Cardiac septum (tissue), 1 donor: ENCODE measurements at regions not wholly inside any gene's neighbourhood (a gene's known extent, or its start where the extent isn't known, plus 50 kb on each side); places are given as distances from the start of the nearest gene placed in this dataset.

Experiments used
- DNase-seq: peaks from one replicate; pipeline ENCODE4 v3.0.0-alpha.2; 2020; ENCODE audit warnings: low spot score
- intact Hi-C: fragments of 100-400 bp; cut with DNase I; formaldehyde crosslinking; loops from one replicate; pipeline ENCODE4 v1.14.0; 2022
- donor health status: DM: no; HTN: no; CAD: no.

DNA sequence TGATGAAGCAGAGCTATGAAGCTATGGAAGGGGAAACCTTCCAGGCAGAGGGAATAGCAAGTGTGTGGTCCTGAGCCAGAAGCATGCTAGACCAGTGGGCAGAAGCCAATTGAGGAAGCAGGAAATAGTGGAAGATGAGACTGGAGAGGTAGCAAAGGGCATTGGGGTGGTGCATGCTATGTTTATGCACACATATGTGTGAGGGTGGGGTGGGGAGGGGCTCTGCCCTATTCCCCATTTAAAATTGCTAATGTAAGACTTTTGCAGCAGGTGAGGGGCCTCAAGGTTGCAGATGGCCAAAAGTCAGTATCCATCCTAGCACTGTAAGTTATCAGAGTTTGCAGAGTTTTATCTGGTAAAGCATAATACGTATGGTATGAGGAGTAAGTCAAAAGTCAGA, 626.6 kb upstream of the KIRREL3 start:
- no peak for DNase-seq
- intact Hi-C loops, result no loop called here

DNA sequence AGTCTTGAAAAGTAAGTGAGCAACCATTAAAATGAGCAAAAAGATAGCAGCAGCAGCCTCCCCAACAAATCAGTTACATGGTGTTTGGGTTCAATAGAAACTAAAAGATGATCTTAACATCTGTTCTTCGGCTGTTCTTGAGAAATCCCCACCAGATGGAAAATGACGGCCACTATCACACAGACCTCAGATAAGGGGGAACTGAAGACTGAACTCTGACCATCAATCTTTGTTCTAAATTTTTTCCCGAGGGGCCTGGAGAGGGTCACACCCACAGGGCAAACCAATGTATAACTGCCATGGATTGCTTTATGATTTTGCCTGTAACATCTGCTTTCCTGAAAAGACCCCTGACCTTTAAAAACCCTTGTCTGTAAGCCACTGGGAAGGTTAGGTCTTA, 624.8 kb upstream of the KIRREL3 start:
- no peak for DNase-seq
- intact Hi-C loops, result no loop called here

DNA sequence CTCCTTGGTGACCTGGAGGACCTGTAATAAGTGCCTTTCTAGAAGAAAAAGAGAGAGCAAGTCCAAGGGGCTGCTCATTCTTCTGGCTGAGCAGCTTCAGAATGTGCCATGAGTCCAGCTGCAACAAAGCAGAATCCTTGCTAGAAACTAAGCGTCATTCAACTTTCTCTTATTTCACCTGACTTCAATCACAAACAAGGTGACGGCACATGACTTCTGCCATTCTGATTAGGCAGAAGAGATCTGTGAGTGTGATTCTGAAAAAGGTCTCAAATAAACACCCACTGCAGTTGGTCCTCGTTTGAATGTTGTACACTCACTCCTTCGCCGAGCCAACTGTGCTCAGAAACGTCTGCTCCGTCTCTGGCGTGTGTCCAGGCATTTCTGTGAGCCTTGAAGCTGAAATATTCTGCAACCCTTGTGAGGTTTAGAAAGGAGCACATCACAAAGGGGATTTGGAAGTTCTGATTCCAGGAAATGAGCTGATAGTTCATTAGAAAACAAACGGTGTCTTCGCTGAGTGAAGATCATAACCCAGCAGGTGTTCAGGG, 623.8 kb upstream of the KIRREL3 start:
- intact Hi-C loops, result no loop called here

DNA sequence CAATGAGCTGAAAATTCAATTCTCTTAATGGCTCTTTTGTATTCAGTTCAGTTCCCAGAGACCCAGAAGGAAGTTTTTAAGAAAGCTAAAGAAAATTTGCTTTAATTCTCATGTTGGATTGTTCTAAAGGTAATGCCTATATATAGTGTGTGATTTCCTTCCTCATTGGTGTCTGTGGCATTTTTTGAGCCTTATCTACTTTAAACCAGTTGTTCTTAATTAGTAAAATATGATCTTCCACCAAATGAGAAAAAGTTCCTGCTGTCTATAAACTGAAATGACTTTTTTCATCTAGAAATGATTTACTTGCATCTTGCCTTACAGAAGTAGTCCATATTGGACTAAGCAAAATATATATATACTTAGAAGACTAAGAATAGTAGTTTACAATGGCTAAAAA, 622.1 kb upstream of the KIRREL3 start:
- intact Hi-C loops, result no loop called here
- DNase-seq, result no peak

More for the DNA sequence above, 623.8 kb upstream of the KIRREL3 start:
- no peak for DNase-seq

DNA sequence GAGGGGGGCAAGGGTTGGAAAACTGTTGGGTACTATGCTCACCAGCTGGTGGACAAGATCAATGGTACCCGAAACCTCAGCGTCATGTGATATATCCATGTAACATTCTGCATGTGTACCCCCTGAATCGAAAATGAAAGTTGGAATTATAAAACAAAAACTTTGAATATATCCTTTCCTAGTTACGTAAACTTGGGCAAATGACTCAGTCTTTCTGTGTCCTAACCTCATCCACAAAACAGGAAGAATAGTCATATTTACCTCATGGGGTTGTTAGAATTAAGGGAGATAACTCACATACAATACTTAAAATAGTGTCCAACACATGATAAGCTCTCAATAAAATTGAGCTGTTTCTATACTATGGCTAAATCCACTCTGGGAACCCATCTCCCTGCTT, 620.1 kb upstream of the KIRREL3 start:
- intact Hi-C loops, result no loop called here
- DNase-seq, result no peak

DNA sequence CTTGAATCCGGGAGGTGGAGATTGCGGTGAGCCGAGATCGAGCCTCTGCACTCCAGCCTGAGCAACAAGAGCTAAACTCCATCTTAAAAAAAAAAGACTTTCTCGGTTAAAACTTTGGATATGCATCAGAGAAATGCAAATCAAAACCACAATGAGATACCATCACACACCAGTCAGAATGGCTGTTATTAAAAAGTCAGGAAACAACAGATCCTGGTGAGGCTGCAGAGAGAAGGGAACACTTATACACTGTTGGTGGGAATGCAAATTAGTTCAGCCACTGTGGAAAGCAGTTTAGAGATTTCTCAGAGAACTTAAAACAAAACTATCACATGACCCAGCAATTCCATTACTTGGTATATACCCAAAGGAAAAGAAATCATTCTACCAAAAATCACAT, 619.4 kb upstream of the KIRREL3 start:
- no peak for DNase-seq
- intact Hi-C loops, result no loop called here

DNA sequence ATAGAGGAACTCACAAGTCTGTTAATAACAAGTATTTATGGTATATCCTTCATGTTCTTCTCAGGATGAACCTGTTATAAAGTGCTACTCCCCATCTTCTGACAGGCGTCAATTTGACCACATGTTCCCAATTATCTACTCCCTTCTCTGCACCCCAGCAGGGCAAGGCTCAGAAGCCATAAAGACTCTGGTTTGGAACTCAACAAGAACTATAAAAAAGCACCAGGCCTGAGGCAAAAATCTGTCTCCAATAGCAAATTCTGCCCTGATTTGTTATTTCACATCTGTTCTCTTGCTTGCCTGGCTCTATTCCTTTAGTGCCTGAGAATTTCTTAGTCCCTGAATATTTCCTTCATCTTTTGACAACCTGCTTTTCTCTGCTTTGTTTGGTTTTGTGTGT, 618.2 kb upstream of the KIRREL3 start:
- no peak for DNase-seq

DNA sequence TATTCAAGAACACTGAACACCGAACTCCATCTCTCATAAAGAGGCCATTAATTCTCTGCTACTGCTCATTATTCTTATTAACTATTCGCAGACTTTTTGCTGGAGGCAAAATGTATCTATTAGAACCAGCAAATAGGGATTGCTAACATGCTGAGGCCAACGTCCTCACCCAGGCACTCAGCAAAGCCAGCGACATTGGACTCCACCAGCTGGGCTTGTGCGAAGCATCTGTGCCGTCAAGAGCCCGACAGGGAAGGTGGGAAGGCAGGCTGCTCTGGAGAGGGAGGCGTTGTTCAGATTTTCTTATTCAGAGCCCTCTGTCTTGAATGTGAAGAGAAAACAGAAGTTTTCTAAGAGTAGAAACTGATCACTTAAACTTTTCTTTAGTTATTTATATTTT, 615.6 kb upstream of the KIRREL3 start:
- intact Hi-C loops, result no loop called here

More for the DNA sequence above, 618.2 kb upstream of the KIRREL3 start:
- intact Hi-C loops, result no loop called here

DNA sequence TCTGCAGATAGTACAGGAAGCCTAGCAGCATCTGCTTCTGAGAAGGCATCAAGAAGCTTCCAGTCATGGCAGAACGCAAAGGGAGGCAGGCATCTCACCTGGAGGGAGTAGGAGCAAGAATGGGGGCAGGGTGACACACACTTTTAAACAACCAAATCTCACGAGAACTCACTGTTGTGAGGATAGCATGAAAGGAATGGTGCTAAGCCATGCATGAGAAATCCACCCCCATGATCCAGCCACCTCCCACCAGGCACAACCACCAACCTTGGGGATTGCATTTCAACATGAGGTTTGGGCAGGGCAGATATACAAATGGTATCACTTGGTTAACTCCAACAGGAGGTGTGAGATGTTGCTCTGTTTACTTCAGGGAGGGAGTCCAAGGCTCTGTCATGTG, 612.0 kb upstream of the KIRREL3 start:
- no peak for DNase-seq
- intact Hi-C loops, result no loop called here

More for the DNA sequence above, 615.6 kb upstream of the KIRREL3 start:
- no peak for DNase-seq

DNA sequence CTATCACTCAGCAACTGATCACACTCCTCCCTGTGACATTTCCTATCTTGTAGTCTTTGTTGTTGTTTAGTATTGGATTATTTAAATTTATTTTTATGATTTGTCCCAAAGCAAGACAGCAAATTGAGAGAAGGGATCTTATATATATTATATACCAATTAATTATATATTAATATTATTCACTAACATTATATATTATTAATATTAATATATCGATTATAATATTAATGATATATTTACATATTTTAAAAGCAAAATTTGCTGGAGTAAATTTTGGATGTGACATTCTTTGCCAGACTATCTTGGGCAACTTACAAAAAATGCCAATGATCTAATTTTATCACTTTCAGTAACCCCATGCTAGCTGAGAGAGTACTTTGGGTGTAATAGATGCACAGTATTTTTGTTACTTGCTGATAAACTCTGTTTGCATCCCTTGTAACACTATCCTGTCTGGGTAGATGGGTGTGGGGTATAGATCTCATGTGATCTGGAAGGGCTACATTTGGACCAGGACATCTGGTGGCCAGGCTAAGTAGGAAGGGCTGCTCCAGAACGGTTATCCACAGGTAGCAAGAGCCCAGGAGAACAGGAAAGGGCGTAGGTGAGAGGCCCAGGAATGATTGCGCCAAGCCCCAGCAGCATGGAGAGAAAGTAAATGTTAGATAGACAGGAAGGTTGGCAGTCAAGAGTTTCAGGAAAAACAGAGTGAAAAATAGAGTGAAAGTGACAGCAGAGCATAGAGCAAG, 608.6 kb upstream of the KIRREL3 start:
- intact Hi-C loops, result no loop called here
- no peak for DNase-seq

DNA sequence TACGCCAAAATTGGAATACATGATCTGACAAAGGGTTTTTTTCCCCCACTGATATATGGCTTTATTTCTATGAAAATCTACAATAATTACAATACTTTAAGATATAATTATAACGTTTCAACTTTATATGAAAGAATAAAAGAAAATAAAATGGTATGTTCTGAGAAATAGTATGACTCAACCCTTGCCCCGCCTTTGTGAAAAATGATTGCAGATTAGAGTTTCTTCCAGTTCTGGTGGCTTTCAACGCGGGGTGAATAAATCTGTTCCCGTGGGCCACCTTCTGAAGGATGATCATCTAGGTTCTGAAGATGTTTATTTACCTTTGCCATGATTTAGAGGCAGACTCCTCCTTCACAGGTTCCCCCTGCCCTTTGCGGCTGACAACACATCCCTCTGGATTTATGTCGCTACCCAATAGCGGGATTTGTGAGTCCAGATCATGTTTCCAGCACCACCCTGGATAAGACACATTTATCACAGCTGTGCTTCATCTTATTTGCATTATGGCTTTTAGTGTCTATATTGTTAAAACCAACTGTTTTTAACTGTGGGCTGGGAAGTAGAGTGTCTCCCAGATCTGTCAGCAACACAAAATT, 607.0 kb upstream of the KIRREL3 start:
- DNase-seq, result no peak
- intact Hi-C loops, result no loop called here

DNA sequence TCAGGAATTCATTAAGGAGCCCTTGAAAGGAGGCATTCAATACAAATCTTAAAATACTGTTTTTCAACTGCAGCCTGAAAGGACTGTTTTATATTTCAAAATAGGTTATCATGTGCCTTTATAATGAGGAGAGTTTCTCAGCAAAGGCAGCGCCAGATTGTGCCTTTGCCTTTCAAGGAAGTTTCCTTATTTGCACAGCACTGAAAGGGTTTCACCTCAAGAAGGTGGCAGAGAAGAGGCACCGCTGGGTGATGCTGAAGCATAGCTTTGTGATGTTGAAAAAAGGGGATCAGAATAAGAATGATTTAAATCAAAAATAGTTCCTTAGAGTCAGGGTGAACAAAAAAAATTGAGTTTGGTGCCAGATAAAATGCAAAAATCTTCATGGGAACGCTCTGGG, 601.0 kb upstream of the KIRREL3 start:
- intact Hi-C loops, result no loop called here

DNA sequence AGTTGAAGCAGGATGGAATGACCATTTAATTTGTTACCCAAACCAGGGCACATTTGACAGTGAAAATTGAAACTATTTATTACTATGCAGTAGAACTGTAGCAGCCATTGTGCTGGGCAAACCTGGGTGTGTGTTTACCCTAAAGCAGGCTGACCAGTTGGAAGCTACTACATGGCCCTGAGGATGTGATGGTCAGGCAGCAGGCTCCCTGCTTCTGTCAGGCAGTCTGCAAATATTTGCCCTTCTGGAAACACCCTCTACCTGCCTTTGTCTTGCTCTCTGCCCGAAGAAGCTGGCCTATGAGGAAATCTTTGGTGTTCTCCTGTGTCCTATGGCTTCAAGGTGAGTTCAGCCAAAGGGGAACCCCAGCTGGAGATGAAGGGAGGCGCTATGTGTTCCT, 600.1 kb upstream of the KIRREL3 start:
- DNase-seq, result no peak
- intact Hi-C loops, result no loop called here

More for the DNA sequence above, 601.0 kb upstream of the KIRREL3 start:
- no peak for DNase-seq

DNA sequence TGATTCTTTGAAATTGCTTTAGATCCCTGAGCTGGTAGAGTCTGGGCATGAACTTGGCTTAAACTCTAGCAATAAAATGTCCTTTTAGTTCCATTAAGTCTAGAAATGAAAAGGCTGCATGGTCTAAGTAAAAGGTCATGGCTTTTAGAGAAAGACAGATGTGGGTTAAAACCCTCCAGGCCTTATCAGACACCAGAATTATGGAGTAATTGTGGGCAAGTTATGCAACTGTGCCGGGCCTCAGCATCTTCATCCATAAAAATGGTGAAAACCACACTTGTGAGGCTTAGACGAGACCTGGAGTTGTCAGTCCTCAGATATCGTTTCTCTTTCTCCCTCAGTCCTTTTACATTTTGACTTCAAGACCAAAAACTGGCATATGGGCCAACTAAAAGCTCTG, 597.9 kb upstream of the KIRREL3 start:
- intact Hi-C loops, result no loop called here
- no peak for DNase-seq

DNA sequence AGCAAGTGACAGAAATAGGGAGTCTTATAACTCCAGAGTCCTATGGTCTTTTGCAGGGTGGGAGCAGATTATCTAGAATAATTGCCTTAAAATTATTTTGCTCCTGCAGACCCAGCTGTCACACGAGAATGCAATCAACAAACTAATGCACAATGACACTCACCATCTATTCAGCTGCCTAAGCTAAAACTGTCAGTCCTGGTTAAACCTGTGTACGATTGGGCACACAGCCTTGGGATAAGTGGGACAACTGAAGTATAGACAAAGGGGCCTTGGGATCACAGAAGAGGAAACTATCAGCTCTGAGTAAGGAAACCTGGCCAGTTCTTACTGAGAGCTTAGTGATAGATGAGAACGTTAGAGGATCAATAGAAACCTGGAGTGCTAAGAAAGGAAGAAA, 595.9 kb upstream of the KIRREL3 start:
- DNase-seq, result no peak
- intact Hi-C loops, result no loop called here

DNA sequence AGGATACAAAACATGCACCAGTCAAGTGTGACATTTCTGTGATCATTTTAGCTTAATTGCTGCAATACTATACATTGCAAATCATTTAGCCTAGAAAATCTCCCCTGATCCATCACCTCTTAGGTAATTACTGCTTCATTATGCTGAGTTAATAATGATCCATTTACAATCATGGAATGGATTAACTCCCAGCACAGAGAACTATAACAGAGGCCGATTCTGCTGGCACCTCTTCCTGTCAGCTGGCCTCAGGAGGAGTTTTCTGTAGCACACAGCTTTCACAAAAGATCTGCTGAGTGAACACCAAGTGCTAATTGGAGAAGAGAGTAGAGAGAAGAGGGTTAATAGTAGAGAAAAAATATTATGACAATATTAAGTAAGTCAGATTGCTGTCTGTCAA, 591.8 kb upstream of the KIRREL3 start:
- DNase-seq, result no peak
- intact Hi-C loops, result no loop called here

DNA sequence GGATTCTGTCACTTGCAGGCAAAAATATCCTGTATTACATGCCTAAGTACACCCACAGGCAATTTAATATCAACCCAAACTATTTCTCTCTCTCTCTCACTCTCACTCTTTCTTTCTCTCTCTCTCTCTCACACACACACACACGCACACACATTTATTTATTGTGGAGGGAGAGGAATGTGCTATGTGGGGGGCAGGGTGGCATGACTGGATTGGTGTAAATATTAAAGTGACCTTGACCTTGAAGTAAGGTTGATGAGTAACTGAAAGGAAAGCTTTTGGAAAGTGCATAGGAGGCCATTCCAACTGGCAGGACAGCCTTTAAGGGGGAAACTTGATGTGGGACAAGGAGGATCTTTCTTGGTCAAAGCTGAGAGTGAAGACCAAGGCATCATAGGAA, 589.7 kb upstream of the KIRREL3 start:
- no peak for DNase-seq
- intact Hi-C loops, result no loop called here

DNA sequence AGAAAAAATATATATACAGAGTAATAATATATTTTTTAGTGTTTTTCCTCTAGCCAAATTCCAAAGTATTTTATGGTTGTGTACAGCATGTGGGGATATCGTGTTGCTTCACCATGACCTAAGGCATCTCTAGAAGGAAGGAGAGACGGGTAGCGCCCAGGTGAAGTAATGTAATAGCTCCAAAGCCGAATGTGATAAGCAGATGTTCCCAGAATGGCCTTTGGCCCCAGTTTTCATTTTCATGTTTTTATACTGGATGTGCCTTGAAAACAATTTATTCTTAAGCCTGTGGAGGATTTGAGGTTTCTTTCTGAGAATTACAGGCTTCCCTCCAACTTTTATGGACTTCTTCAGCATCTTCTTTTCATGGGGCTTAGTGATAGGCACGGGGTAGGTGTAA, 587.9 kb upstream of the KIRREL3 start:
- intact Hi-C loops, result no loop called here
- no peak for DNase-seq

DNA sequence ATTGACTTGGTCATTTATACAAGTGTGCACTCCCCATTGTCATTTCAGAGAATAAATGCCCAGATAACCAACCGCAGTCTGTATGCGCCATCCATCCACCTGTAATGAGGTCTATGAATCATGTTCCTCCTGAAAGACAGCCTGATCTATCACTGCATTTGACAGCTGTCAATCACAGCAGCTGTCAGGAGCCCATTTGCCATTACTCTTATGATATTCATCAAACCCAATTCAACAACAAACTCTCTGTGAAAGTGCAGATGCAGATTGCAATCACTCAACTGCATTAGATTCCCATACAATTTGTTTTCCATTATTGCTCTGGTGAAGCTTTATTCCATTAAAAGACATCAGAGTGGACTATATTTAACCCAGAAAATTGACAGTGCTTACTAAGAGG, 586.9 kb upstream of the KIRREL3 start:
- no peak for DNase-seq
- intact Hi-C loops, result no loop called here

DNA sequence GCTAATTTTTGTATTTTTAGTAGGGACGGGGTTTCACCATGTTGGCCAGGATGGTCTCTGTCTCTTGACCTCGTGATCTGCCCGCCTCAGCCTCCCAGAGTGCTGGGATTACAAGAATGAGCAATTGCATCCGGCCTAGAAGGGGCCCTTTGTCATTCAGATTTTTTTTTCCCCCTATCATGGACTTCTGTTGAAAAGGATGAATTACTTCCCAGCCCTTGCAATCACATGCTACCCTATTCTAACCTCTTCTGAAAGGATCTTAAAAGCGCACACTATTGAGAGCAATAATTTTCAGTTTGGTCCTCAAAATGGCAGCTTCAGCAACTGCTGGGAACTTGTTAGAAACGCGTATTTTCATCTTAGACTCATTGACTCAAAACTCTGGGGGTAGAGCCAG, 575.6 kb upstream of the KIRREL3 start:
- intact Hi-C loops, result no loop called here

DNA sequence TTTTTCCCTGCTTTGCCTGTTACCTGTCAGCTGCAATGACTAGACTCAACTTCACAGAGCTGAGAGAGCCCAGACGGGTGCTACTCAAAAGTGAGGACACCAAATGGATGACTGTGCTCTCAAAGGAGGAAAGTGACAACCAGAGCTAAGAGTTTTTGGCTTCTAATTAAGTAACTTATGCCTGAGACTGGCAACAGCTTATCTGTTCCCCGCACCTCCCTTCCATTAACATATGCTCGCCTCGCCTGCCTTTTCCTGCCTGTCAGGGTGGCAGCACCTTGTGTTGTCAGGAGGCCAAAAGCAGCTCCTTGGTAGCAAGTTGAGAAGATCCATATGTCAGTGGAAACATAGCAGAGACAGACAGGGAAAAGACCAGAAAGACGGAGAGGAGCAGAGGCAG, 573.9 kb upstream of the KIRREL3 start:
- no peak for DNase-seq

More for the DNA sequence above, 575.6 kb upstream of the KIRREL3 start:
- DNase-seq, result no peak

More for the DNA sequence above, 573.9 kb upstream of the KIRREL3 start:
- intact Hi-C loops, result no loop called here
